Keratinocyte (primary cell): ENCODE measurements at regions not wholly inside any gene's neighbourhood (a gene's known extent, or its start where the extent isn't known, plus 50 kb on each side); places are given as distances from the start of the nearest gene placed in this dataset.
A peak's percentile ranks its signal among the peaks of the same experiment; 100 is the strongest.

Experiments
- DNase-seq: peaks from one replicate; pipeline ENCODE4 v3.0.0-alpha.2; 2011; ENCODE audit warnings: low read depth, missing footprints, low spot score
- FAIRE-seq: peaks from 2 replicates; lab custom pipeline; 2011; peaks lifted over from hg19 to GRCh38; lab: Jason Lieb, UNC
- H2AFZ ChIP-seq: 2 replicates; pipeline ENCODE4 v1.6.0; 2012; ENCODE audit warnings: low read length, control low read depth, inconsistent platforms; ENCODE audit not compliant: control insufficient read depth
- H3K27ac ChIP-seq: 2 replicates; pipeline ENCODE4 v1.5.1; 2011; ENCODE audit warnings: low read length; ENCODE audit not compliant: control insufficient read depth, insufficient read depth
- H3K27me3 ChIP-seq: 3 replicates; pipeline ENCODE4 v1.6.0; 2011; ENCODE audit warnings: low read length; ENCODE audit not compliant: control insufficient read depth, insufficient read depth; ENCODE audit errors: extremely low read depth
- H3K36me3 ChIP-seq, 2 experiments: 2 replicates in 1 of 2; 3 replicates in 1 of 2; pipeline ENCODE4 v1.5.1; 2011; ENCODE audit warnings: low read length in 2 of 2, mild to moderate bottlenecking in 1 of 2; ENCODE audit not compliant: control insufficient read depth in 2 of 2, insufficient read depth in 2 of 2; ENCODE audit errors: extremely low read depth in 1 of 2
- H3K4me1 ChIP-seq: 3 replicates; pipeline ENCODE4 v1.5.1; 2011; ENCODE audit warnings: low read length; ENCODE audit not compliant: control insufficient read depth, insufficient read depth; ENCODE audit errors: extremely low read depth
- H3K4me2 ChIP-seq: 3 replicates; pipeline ENCODE4 v1.6.0; 2011; ENCODE audit warnings: low read depth, low read length; ENCODE audit not compliant: control insufficient read depth, insufficient read depth; ENCODE audit errors: extremely low read depth
- H3K4me3 ChIP-seq, 3 experiments: fragments of 200-600 bp in 1 of 3; sonication (generic) in 1 of 3; 2 replicates in 2 of 3; 3 replicates in 1 of 3; pipeline ENCODE4 v1.5.1; 2011 to 2016; ENCODE audit warnings: low read length in 3 of 3, mild to moderate bottlenecking in 3 of 3, control low read depth in 2 of 3, inconsistent platforms in 1 of 3, low read depth in 1 of 3, mixed read lengths in 1 of 3, mixed run types in 1 of 3, moderate library complexity in 1 of 3; ENCODE audit not compliant: control insufficient read depth in 2 of 3, insufficient read depth in 2 of 3; ENCODE audit errors: extremely low read depth in 1 of 3
- H3K79me2 ChIP-seq: 2 replicates; pipeline ENCODE4 v1.6.0; 2012; ENCODE audit warnings: low read length; ENCODE audit not compliant: control insufficient read depth, insufficient read depth
- H3K9ac ChIP-seq: 3 replicates; pipeline ENCODE4 v1.6.0; 2011; ENCODE audit warnings: low read length; ENCODE audit not compliant: control insufficient read depth, insufficient read depth; ENCODE audit errors: extremely low read depth
- H3K9me1 ChIP-seq: 3 replicates; pipeline ENCODE4 v1.6.0; 2011; ENCODE audit warnings: low read length; ENCODE audit not compliant: control insufficient read depth, insufficient read depth; ENCODE audit errors: extremely low read depth
- H3K9me3 ChIP-seq: 2 replicates; pipeline ENCODE4 v1.5.1; 2012; ENCODE audit warnings: low read depth, low read length; ENCODE audit not compliant: control insufficient read depth
- H4K20me1 ChIP-seq: 3 replicates; pipeline ENCODE4 v1.6.0; 2011; ENCODE audit warnings: low read length; ENCODE audit not compliant: control insufficient read depth, insufficient read depth; ENCODE audit errors: extremely low read depth
- EZH2 ChIP-seq: IDR thresholded peaks from one replicate; pipeline ENCODE4 v1.6.1; 2012; ENCODE audit warnings: inconsistent platforms, mild to moderate bottlenecking, low read length, moderate library complexity
- dilution Hi-C: fragments of 300-500 bp; cut with MboI; formaldehyde crosslinking; loops from one replicate; pipeline ENCODE4 v1.7.0; 2020; ENCODE audit warnings: low sequenced_read_pairs; ENCODE audit not compliant: extremely low pct_ligation_motif_present
- TF ChIP-seq, protein P1 (sequence below), 3 experiments: IDR thresholded peaks in 1 of 3; conservative IDR thresholded peaks in 1 of 3; optimal IDR thresholded peaks in 1 of 3; 2 replicates in 2 of 3; 3 replicates in 1 of 3; pipeline versions ENCODE3 to v1.5.1; 2011; ENCODE audit warnings: low read length in 3 of 3, mild to moderate bottlenecking in 3 of 3, moderate library complexity in 2 of 3, control low read depth in 1 of 3, inconsistent platforms in 1 of 3; ENCODE audit not compliant: insufficient read depth in 2 of 3; ENCODE audit errors: extremely low read depth in 1 of 3

DNA sequence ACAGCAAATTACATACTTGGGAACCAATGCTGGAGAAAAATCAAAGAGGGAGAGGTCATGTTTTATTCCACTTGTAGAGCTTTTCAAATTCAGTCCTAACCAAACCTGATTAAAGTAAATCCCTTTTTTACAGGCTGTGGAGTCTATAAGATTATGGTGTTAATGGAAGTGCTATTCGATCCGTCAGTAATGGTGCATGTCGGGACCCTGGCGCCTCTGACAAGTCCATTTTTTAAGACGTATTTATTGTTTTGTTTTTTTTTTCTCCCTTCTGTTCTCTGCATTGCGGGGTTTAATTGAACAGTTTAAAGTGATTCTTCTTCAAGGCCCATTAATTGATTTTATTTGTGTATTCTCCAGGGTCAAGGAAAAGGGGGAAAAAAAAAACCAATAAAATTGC is 725.9 kb downstream of the TUSC7 start:
- Histone ChIP-seq H3K4me2 (no peak overlapping the region), H3K9ac (no peak overlapping the region), H3K4me3 (no peak overlapping the region), H3K27ac (no peak overlapping the region), H3K4me1 (no peaks in the 10 kb centered on the region), H4K20me1 (no peaks in the 10 kb centered on the region), H3K9me3 (no peaks in the 10 kb centered on the region), H3K36me3 (no peaks in the 10 kb centered on the region), H3K79me2 (no peaks in the 10 kb centered on the region), H3K9me1 (no peaks in the 10 kb centered on the region), H2AFZ (no peak overlapping the region), H3K27me3 (no peaks in the 10 kb centered on the region)
- TF ChIP-seq, protein P1, sequence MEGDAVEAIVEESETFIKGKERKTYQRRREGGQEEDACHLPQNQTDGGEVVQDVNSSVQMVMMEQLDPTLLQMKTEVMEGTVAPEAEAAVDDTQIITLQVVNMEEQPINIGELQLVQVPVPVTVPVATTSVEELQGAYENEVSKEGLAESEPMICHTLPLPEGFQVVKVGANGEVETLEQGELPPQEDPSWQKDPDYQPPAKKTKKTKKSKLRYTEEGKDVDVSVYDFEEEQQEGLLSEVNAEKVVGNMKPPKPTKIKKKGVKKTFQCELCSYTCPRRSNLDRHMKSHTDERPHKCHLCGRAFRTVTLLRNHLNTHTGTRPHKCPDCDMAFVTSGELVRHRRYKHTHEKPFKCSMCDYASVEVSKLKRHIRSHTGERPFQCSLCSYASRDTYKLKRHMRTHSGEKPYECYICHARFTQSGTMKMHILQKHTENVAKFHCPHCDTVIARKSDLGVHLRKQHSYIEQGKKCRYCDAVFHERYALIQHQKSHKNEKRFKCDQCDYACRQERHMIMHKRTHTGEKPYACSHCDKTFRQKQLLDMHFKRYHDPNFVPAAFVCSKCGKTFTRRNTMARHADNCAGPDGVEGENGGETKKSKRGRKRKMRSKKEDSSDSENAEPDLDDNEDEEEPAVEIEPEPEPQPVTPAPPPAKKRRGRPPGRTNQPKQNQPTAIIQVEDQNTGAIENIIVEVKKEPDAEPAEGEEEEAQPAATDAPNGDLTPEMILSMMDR (optimal IDR thresholded peaks at IDR 0.05 in 1 of 3, IDR thresholded peaks at IDR 0.05 in 1 of 3, conservative IDR thresholded peaks at IDR 0.05 in 1 of 3; ENCODE audit: extremely low read depth in 1 of 3, insufficient read depth in 2 of 3, low read length in 3 of 3), result no peak
- TF ChIP-seq EZH2, result no peak
- no peak for DNase-seq
- dilution Hi-C loops, result no loop called here
- no peak for FAIRE-seq

DNA sequence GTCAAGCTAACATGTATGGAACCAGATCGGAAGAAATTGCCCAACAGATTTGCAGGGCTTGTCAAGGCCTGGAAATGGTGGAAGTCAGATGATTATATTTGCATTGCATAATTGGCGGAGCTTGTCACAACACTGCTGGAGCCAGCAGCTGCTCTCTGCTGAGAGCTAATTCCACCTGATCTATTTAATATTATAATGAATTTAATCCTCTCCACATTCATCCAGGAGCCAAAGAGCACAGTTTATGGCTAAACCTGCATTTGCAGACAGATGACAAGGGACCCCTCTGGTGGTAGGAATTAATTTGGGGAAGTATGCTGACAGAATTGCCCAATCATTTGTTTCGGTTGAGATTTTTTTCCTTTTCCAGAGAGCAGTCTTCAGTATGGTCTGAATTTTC is 730.2 kb downstream of the TUSC7 start:
- Histone ChIP-seq H3K27ac (no peak overlapping the region), H2AFZ (no peak overlapping the region), H3K79me2 (no peaks in the 10 kb centered on the region), H4K20me1 (no peaks in the 10 kb centered on the region), H3K27me3 (no peaks in the 10 kb centered on the region), H3K9me1 (no peaks in the 10 kb centered on the region), H3K9me3 (no peaks in the 10 kb centered on the region), H3K4me3 (no peak overlapping the region), H3K4me2 (no peak overlapping the region), H3K9ac (no peak overlapping the region), H3K36me3 (no peaks in the 10 kb centered on the region), H3K4me1 (no peaks in the 10 kb centered on the region)
- FAIRE-seq, result no peak
- DNase-seq, result no peak
- TF ChIP-seq, protein P1 (optimal IDR thresholded peaks at IDR 0.05 in 1 of 3, IDR thresholded peaks at IDR 0.05 in 1 of 3, conservative IDR thresholded peaks at IDR 0.05 in 1 of 3; ENCODE audit: extremely low read depth in 1 of 3, insufficient read depth in 2 of 3, low read length in 3 of 3), result peak in 1 of 3 experiments; percentile 12
- no peak for TF ChIP-seq EZH2
- dilution Hi-C loops, result no loop called here
